Right renal cortex interstitium (tissue), 3 donors: ENCODE measurements at regions not wholly inside any gene's neighbourhood (a gene's known extent, or its start where the extent isn't known, plus 50 kb on each side); places are given as distances from the start of the nearest gene placed in this dataset.
"Not testable (repeated sequence)": the region's sequence is repeated elsewhere in the genome, so short reads cannot be mapped to it uniquely, and the experiment has no call there.

Experiments
- DNase-seq, 3 donors: peaks; one replicate each; pipeline ENCODE4 v3.0.0-alpha.2; 2013; ENCODE audit warnings: low read depth in 3 of 3, low spot score in 2 of 3

DNA sequence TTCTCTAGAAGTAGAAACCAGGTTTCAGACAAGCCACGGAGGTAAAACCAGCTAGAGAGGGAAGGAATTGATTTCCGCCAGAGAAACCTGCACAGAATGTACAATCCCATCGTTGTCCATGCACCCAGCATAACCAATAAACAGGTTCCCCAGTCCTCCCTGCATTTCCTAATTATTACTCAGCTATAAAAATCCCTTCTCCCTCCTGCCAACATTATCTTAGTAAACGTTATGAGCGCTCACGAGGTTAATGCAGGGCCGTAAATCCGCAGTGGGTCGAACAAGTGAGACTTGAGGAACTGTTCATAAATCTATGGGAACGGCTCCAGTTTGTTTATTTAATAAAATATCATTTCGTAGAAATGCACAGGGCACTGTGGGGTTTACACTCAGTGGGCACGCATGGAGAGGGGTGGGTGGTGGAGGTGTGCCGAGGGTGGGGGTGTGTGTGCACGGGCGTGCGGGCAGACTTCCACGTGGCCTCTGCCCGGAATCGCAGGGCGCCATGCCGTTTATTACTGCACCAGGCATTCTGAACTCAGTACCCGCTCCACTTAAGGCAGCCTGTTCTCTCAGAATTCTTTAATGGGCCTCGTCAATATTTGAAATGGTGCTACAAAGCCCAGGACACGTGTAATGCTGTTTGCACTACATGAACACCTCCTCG lies 257.3 kb downstream of the MIAT start:
- no peak for DNase-seq

DNA sequence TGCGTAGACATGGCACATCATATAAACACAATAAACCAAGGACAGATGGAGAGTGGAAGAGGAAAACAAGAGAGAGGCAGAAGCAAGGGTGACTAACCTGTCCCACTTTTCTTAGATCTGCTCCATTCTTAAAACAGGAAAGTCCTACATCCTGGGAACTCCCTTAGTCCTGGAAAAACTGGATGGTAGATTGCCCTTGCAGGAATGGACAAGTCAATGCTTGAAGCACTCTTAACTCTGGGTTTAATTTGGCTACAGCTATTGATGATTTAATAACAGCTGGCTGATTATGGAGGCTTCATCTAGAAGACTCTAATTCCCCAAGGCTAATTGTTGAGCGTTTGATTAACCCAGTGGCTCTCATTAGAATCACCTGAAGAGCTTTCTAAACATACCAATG lies 258.8 kb downstream of the MIAT start:
- DNase-seq, result no peak

DNA sequence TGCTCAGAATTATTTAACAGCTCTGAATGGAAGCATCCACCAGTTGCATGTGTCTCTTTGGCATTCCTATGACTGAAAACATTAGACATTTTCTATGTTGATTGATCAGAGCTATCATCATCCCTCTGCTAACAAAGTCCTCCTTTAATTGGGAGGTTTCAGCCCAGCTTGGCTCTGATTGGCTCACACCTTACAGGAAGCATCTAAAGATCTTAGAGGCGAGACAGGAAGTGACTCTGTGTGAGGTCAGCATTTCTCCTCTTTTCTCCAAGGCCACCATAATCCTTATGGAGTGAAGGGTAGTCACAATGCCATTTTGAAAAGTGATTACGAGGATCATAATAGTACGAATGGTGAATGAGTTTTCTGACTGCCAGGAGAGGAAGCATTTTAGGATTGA lies 260.8 kb downstream of the MIAT start:
- no peak for DNase-seq

GRCh38 chr22:26921726-26922125 lies 264.3 kb downstream of the MIAT start:
- no peak for DNase-seq

GRCh38 chr22:26922806-26923205 lies 265.4 kb downstream of the MIAT start:
- DNase-seq, result no peak

DNA sequence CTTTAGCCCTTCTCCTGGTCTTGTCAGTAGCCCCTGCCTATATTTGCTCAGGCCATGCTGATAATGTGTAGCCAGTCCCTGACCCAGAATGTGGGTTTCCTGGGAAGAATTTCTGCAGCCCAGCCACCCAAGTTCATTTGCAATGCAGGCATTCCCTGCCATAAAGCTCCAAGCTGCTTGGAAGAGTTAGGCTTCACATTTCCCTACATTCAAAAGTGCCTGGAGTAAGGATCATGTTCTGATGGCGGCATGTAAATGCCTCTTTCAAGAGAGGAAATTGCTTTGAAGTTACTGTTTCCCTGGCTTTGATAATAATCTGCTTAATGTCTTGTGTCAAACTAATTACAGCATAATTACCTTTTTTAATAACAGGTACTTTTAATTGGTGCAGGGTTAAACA lies 266.1 kb downstream of the MIAT start:
- no peak for DNase-seq

DNA sequence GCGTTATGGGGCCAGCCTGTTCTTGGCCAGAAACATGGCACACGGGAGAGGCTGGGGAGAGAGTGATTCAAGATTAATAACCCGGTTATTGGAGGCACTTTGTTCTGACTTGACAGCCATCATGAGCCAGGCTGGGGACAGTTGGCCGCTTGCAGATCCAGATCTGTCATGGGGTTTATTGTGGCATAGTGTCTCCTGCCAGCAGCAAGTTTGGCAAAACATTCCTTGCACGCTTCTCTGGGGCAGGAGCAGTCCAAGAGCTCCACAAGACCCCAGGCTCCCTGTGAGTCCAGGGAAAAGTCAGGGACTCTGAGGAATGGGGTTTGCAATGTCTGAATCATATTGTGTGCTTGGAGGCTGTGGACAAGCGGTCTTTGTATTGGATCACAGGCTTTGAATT lies 270.4 kb downstream of the MIAT start:
- DNase-seq, result no peak

- DNase-seq, result no peak
Observed at GRCh38 chr22:26931471-26931870, 274.1 kb downstream of the MIAT start.

DNA sequence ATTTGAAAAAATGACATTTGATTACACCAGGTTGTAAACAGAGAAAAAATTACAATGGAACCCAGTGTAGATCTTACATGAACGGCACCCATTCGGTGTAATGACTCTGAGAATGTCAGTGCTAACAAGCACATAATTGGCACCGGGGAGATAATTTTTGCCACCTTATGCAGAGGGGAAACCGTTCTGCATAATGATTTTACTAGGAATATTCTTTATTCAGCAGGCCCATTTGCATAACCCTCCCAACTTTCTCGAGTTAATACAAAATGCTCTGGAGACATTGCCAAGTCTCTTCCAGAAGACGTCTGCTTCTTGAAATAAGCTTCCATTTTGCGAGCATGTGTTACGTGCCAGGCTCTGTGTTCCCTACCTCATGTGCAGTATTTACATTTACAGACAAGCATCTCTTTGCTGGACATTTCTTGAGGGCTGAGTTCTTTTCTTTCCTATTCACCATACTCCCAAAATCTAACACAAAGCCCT lies 275.8 kb downstream of the MIAT start:
- DNase-seq, result no peak

GRCh38 chr22:26937213-26937612 lies 279.8 kb downstream of the MIAT start:
- DNase-seq, result no peak

- DNase-seq, result no peak
Observed at GRCh38 chr22:26939466-26939865, 282.1 kb downstream of the MIAT start.

GRCh38 chr22:26941896-26942636 lies 284.7 kb downstream of the MIAT start:
- DNase-seq, result no peak

- no peak for DNase-seq
Observed at GRCh38 chr22:26942637-26942957, 285.2 kb downstream of the MIAT start.

GRCh38 chr22:26945565-26945964 lies 288.2 kb downstream of the MIAT start:
- no peak for DNase-seq

DNA sequence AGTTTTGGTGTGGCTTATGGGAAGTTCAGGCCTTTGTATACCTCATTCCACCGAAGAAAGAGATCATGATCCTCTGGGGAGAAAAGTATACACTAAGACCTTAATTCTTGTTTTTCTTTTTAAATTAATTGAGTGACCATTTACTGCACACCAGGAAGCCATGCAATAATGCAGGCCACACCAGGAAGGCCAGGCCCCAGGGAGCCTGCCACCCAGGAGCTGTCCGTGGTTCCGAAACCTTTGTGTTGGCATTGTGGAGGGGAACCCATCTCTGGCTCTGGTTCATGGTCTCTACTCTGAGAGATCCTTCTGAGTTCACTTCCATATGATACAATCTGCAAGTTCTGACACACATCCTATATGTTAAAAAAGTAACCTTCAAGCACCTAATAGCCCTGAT lies 291.8 kb downstream of the MIAT start:
- DNase-seq, result peak in 2 of 3 donors; percentile 12 to 21

DNA sequence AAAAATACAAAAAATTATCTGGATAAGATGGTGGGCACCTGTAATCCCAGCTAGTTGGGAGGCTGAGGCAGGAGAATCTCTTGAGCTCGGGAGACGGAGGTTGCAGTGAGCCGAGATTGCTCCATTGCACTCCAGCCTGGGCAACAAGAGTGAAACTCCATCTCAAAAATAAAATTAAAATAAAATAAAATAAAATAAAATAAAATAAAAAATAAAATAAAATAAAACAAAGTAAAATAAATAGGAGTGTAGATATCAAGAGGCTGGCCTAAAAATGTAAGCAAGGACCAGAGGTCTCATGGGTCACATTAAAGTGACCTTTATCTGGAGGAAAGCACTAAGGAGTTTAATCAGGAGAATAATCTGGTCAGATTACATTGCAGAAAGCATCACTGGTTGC lies 293.8 kb downstream of the MIAT start:
- not testable (repeated sequence) for DNase-seq

DNA sequence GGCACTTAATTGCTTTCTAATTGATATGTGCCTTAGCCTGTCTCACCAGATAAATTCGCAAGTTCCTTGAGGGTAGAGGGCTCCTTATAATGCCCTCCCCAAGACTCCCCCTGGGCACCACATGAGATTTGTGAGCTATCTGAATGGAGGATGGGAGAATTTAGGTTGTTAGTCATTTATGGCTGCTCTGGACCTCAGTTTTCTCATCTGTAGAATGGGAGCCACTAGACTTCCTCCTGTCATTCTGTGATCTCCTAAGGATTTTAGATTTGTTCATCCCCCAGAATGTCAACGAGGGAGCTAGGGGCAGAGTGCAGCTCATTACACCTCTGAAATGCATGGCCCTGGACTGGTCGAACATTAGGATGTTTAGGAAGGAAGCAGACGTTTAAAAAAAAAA lies 294.6 kb downstream of the MIAT start:
- DNase-seq, result no peak

DNA sequence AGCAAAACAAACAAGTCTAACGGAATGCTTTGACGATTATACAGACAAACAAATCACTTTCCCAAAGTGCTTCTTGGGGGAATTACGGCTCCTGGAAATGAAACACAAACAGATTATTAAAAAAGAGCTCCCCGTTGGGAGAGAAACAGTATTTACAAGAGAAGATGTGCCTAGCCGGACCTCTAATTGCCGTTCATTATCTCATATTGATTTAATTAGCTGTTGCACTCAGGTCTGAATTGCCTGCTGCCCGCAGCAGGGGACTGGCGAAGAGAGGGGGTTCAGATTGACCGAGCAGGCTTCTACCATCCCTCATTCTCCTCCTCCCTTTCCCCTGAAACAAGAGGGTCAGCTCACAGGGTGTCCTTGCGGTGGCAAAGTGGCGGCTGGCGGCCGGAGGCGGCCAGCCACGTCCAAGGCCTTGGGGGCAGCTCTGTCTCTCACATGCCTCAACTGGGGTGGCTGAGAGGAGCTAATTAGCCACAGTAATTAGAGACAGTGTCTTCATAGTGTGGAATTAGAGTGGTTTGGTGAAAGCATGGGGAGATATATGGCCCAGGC lies 295.1 kb downstream of the MIAT start:
- peak in 1 of 3 donors; percentile 4 for DNase-seq

DNA sequence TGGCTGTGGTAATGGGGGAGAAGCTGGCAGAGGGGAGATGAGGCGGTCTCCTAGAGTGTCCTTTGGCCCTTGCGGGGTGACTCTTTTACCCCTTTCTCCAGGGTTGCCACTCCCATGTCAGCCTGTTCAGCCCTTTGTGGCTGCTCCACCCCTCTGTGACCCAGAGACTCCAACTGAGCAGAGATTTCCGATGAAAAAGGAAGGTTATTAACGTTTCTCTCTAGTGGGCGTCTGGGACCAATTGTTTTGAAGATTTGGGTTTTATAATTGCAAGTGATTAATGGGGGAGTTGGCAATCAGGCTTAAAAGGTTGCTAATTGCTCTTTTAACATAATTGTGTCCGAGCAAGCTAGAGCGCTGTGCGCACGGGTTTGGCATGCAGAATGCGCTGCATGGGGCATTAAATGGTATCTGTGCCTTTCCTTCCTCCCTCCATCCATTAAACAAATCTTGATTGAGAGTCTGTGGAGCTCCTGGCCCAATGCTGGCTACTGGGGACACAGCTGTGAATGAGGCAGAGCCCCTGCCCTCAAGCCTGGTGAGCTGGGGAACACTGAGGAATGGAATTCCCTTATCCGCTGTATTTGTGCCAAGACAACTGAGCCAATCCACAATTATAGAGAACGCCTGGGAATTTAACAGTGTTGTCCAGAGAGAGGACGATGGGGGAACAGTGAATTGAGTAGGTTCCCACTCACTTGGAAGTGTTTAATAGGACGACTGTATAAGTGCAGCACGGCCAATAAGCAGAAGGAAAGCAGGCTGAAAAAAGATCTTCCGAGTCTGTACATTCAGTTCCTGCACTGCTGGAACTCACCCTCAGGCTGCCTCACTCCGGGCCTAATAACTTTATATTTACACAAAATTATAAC lies 295.9 kb downstream of the MIAT start:
- DNase-seq, result no peak

DNA sequence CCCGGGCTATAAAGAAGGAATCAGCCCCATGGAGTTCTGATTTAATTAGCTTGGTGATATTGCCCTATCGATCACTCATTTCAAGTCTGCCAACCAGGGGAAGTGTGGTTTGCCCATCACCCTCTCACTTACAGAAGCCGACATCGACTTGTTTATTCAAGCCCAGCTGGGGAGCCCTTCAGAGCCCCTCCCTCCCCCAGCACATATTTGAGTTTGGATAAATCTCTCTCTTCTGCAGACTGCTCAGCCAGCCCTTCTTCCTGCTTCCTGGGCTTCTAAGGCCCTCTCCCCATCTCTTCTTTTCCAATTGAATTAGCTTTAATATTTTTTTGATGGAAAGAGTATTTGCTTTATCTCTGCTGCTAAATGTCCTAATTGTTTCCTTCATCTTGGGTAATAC lies 299.0 kb downstream of the MIAT start:
- no peak for DNase-seq

- no peak for DNase-seq
Observed at GRCh38 chr22:26957176-26957575, 299.8 kb downstream of the MIAT start.
